ENCODE measurements at regions not wholly inside any gene's neighbourhood (a gene's known extent, or its start where the extent isn't known, plus 50 kb on each side); places are given as distances from the start of the nearest gene placed in this dataset.

- Histone ChIP-seq H3K27me3 (replicated peaks) (no peaks in the 10 kb centered on the region), H3K27ac (no peak overlapping the region), H3K4me3 (ENCODE audit: low read depth, low read length) (no peak overlapping the region), H3K36me3 (replicated peaks) (no peaks in the 10 kb centered on the region)
- DNase-seq: no peak
- in situ Hi-C loops (cut with HindIII; ENCODE audit: low pct_ligation_motif_present, low sequenced_read_pairs): no loop called here
- TF ChIP-seq CTCF (IDR thresholded peaks at IDR 0.05; ENCODE audit: low read depth, low read length, missing control alignments): no peak
These were observed 1199.0 kb upstream of the CDH6 start for GRCh38 chr5:29994519-29994918.

GRCh38 chr5:29993286-29993685 lies 1200.2 kb upstream of the CDH6 start:
- no peaks in the 10 kb centered on the region for H3K27me3 ChIP-seq (replicated peaks)
- no peak for TF ChIP-seq CTCF (IDR thresholded peaks at IDR 0.05; ENCODE audit: low read depth, low read length, missing control alignments)
- H3K36me3 ChIP-seq (replicated peaks): no peaks in the 10 kb centered on the region
- no peak for DNase-seq
- in situ Hi-C loops (cut with HindIII; ENCODE audit: low pct_ligation_motif_present, low sequenced_read_pairs): no loop called here
- no peak overlapping the region for H3K4me3 ChIP-seq (ENCODE audit: low read depth, low read length)
- no peak overlapping the region for H3K27ac ChIP-seq

- no peak for TF ChIP-seq CTCF (IDR thresholded peaks at IDR 0.05; ENCODE audit: low read depth, low read length, missing control alignments)
- Histone ChIP-seq H3K27ac (no peak overlapping the region), H3K4me3 (ENCODE audit: low read depth, low read length) (no peak overlapping the region), H3K36me3 (replicated peaks) (no peaks in the 10 kb centered on the region), H3K27me3 (replicated peaks) (no peaks in the 10 kb centered on the region)
- in situ Hi-C loops (cut with HindIII; ENCODE audit: low pct_ligation_motif_present, low sequenced_read_pairs): no loop called here
- no peak for DNase-seq
These were observed 1201.2 kb upstream of the CDH6 start for GRCh38 chr5:29992248-29992647.

GRCh38 chr5:29990681-29991080 lies 1202.8 kb upstream of the CDH6 start:
- no peak for DNase-seq

GRCh38 chr5:29984156-29984540 lies 1209.3 kb upstream of the CDH6 start:
- no peak overlapping the region for H3K27ac ChIP-seq
- in situ Hi-C loops (cut with HindIII; ENCODE audit: low pct_ligation_motif_present, low sequenced_read_pairs): no loop called here
- no peak for DNase-seq
- no peak for TF ChIP-seq CTCF (IDR thresholded peaks at IDR 0.05; ENCODE audit: low read depth, low read length, missing control alignments)
- no peaks in the 10 kb centered on the region for H3K36me3 ChIP-seq (replicated peaks)
- no peak overlapping the region for H3K4me3 ChIP-seq (ENCODE audit: low read depth, low read length)
- no peaks in the 10 kb centered on the region for H3K27me3 ChIP-seq (replicated peaks)

More at GRCh38 chr5:29990681-29991080, 1202.8 kb upstream of the CDH6 start:
- Histone ChIP-seq H3K27me3 (replicated peaks) (no peaks in the 10 kb centered on the region), H3K27ac (no peak overlapping the region), H3K4me3 (ENCODE audit: low read depth, low read length) (no peak overlapping the region), H3K36me3 (replicated peaks) (no peaks in the 10 kb centered on the region)
- TF ChIP-seq CTCF (IDR thresholded peaks at IDR 0.05; ENCODE audit: low read depth, low read length, missing control alignments): no peak
- in situ Hi-C loops (cut with HindIII; ENCODE audit: low pct_ligation_motif_present, low sequenced_read_pairs): no loop called here

- Histone ChIP-seq H3K4me3 (ENCODE audit: low read depth, low read length) (no peak overlapping the region), H3K27me3 (replicated peaks) (no peaks in the 10 kb centered on the region), H3K36me3 (replicated peaks) (no peaks in the 10 kb centered on the region), H3K27ac (no peak overlapping the region)
- in situ Hi-C loops (cut with HindIII; ENCODE audit: low pct_ligation_motif_present, low sequenced_read_pairs): no loop called here
- DNase-seq: no peak
- TF ChIP-seq CTCF (IDR thresholded peaks at IDR 0.05; ENCODE audit: low read depth, low read length, missing control alignments): no peak
These were observed 1209.8 kb upstream of the CDH6 start for GRCh38 chr5:29983528-29984155.

Data from brain microvascular endothelial cell (primary cell).